SK-N-SH (cell line): ENCODE measurements at regions not wholly inside any gene's neighbourhood (a gene's known extent, or its start where the extent isn't known, plus 50 kb on each side); places are given as distances from the start of the nearest gene placed in this dataset.

Experiments used
- CTCF ChIA-PET: fragments of 300-600, 350-600 bp; formaldehyde crosslinking; extraction: SDS; loops from one replicate; lab custom pipeline; 2021; lab: Yijun Ruan, JAX
- POLR2A ChIA-PET: fragments of 350-600 bp; sonication (Branson Sonifier 250); formaldehyde crosslinking; extraction: SDS; loops from one replicate; lab custom pipeline; 2020; ENCODE audit warnings: antibody characterized with exemption, inconsistent platforms; lab: Yijun Ruan, JAX
- DNase-seq: peaks from one replicate; pipeline ENCODE4 v3.0.0; 2012
- H2AFZ ChIP-seq: fragments of 200-600 bp; sonication (generic); 2 replicates; pipeline ENCODE4 v1.8.1; 2016; ENCODE audit warnings: antibody characterized with exemption, mild to moderate bottlenecking, low read depth
- H3F3A ChIP-seq: fragments of 200-600 bp; sonication (generic); replicated peaks from 2 replicates; pipeline ENCODE3; 2016; ENCODE audit warnings: antibody characterized with exemption, mild to moderate bottlenecking; ENCODE audit not compliant: insufficient read depth
- H3K27ac ChIP-seq, 2 experiments: fragments of 200-500 bp in 1 of 2; fragments of 200-600 bp in 1 of 2; sonication (Bioruptor generic) in 1 of 2; sonication (generic), shearing (Covaris generic) in 1 of 2; 2 replicates each; pipeline versions ENCODE4 v1.5.1 to v1.6.1; 2014 to 2016; ENCODE audit warnings: low read depth in 2 of 2, inconsistent platforms in 1 of 2, low read length in 1 of 2, mild to moderate bottlenecking in 1 of 2, mixed read lengths in 1 of 2
- H3K27me3 ChIP-seq: fragments of 200-600 bp; sonication (generic), shearing (Covaris generic); 2 replicates; pipeline ENCODE4 v1.6.1; 2016; ENCODE audit warnings: mixed run types; ENCODE audit not compliant: insufficient read depth
- H3K36me3 ChIP-seq, 2 experiments: fragments of 200-500 bp in 1 of 2; fragments of 200-600 bp in 1 of 2; sonication (Bioruptor generic) in 1 of 2; sonication (generic) in 1 of 2; replicated peaks in 1 of 2; 2 replicates each; pipeline versions ENCODE3 to v1.5.1; 2014 to 2016; ENCODE audit warnings: low read length in 1 of 2, mild to moderate bottlenecking in 1 of 2; ENCODE audit not compliant: insufficient read depth in 2 of 2, control insufficient read depth in 1 of 2
- H3K4me1 ChIP-seq, 2 experiments: fragments of 200-500 bp in 1 of 2; fragments of 200-600 bp in 1 of 2; sonication (Bioruptor generic) in 1 of 2; sonication (generic), shearing (Covaris generic) in 1 of 2; 2 replicates each; pipeline versions ENCODE4 v1.5.1 to v1.6.1; 2014 to 2016; ENCODE audit warnings: low read depth in 1 of 2, low read length in 1 of 2, mixed run types in 1 of 2; ENCODE audit not compliant: insufficient read depth in 2 of 2, control insufficient read depth in 1 of 2
- H3K4me2 ChIP-seq: fragments of 200-600 bp; sonication (generic), shearing (Covaris generic); 2 replicates; pipeline ENCODE4 v1.6.1; 2017; ENCODE audit warnings: mixed run types
- H3K4me3 ChIP-seq, 2 experiments: fragments of 200-500 bp in 1 of 2; fragments of 200-600 bp in 1 of 2; sonication (Bioruptor generic) in 1 of 2; sonication (generic), shearing (Covaris generic) in 1 of 2; 2 replicates each; pipeline versions ENCODE4 v1.5.1 to v1.8.1; 2014 to 2016; ENCODE audit warnings: low read depth in 2 of 2, inconsistent platforms in 1 of 2, low read length in 1 of 2, mild to moderate bottlenecking in 1 of 2, mixed read lengths in 1 of 2, moderate library complexity in 1 of 2
- H3K79me2 ChIP-seq: fragments of 200-600 bp; sonication (generic); 2 replicates; pipeline ENCODE4 v1.8.1; 2017; ENCODE audit warnings: mild to moderate bottlenecking; ENCODE audit not compliant: insufficient read depth
- H3K9ac ChIP-seq: fragments of 200-600 bp; sonication (generic); 2 replicates; pipeline ENCODE4 v1.6.1; 2017; ENCODE audit warnings: mixed run types
- H3K9me2 ChIP-seq: fragments of 200-600 bp; sonication (generic); 2 replicates; pipeline ENCODE4 v1.6.1; 2017; ENCODE audit warnings: mixed run types
- H3K9me3 ChIP-seq: fragments of 200-600 bp; sonication (generic); 2 replicates; pipeline ENCODE4 v1.6.1; 2017; ENCODE audit warnings: mixed run types, mild to moderate bottlenecking, moderate library complexity
- H4K20me1 ChIP-seq: fragments of 200-600 bp; sonication (generic); 2 replicates; pipeline ENCODE4 v1.6.1; 2017; ENCODE audit warnings: mild to moderate bottlenecking, mixed run types; ENCODE audit not compliant: insufficient read depth
- CTCF ChIP-seq: fragments of 200-600 bp; sonication (generic); IDR thresholded peaks from 2 replicates; pipeline ENCODE4 v1.6.1; 2017; ENCODE audit warnings: antibody characterized with exemption, mild to moderate bottlenecking, moderate library complexity
- ELF1 ChIP-seq: IDR thresholded peaks from 2 replicates; pipeline ENCODE4 v1.4.0; 2012
- IRF3 ChIP-seq: fragments of 150-350 bp; IDR thresholded peaks from 2 replicates; pipeline ENCODE4 v1.6.1; 2016; ENCODE audit warnings: mild to moderate bottlenecking, low read depth, low read length
- MXI1 ChIP-seq: IDR thresholded peaks from 2 replicates; pipeline ENCODE4 v1.6.1; 2012; ENCODE audit warnings: mild to moderate bottlenecking, low read depth, low read length, improper control_type of control experiment
- NRF1 ChIP-seq: IDR thresholded peaks from 2 replicates; pipeline ENCODE4 v1.6.1; 2012; ENCODE audit warnings: low read depth, mild to moderate bottlenecking, low read length
- RCOR1 ChIP-seq: fragments of 150-350 bp; IDR thresholded peaks from 2 replicates; pipeline ENCODE4 v1.6.1; 2017; ENCODE audit warnings: antibody characterized with exemption, low read length
- RFX5 ChIP-seq: IDR thresholded peaks from 2 replicates; pipeline ENCODE4 v1.6.1; 2012; ENCODE audit warnings: mild to moderate bottlenecking, improper control_type of control experiment, low read length
- RXRA ChIP-seq: IDR thresholded peaks from 2 replicates; pipeline ENCODE4 v1.4.0; 2012; ENCODE audit warnings: low read depth, mild to moderate bottlenecking, borderline replicate concordance
- SIN3A ChIP-seq: IDR thresholded peaks from 2 replicates; pipeline ENCODE4 v1.6.1; 2012; ENCODE audit warnings: low read depth, mild to moderate bottlenecking, low read length, moderate library complexity, borderline replicate concordance
- SMC3 ChIP-seq: IDR thresholded peaks from 2 replicates; pipeline ENCODE4 v1.6.1; 2012; ENCODE audit warnings: low read depth, low read length, improper control_type of control experiment
- TCF12 ChIP-seq: IDR thresholded peaks from 2 replicates; pipeline ENCODE4 v1.4.0; 2012
- USF1 ChIP-seq: IDR thresholded peaks from 2 replicates; pipeline ENCODE4 v1.4.0; 2012; ENCODE audit warnings: low read depth, borderline replicate concordance
- WGBS: methylation state at CpG from one replicate; pipeline ENCODE4 v1.1.6; 2017; ENCODE audit warnings: low lambda C conversion rate; 5-methylcytosine and 5-hydroxymethylcytosine counted together

- POLR2A ChIA-PET: no interaction called here
Observed at GRCh38 chr3:78495301-78495700, 1272.5 kb downstream of the ROBO1 start.

GRCh38 chr3:78496501-78496900, 1271.3 kb downstream of the ROBO1 start:
- DNase-seq: no peak
- Histone ChIP-seq H3K4me2 (no peak overlapping the region), H3K27me3 (no peaks in the 10 kb centered on the region), H3K9me3 (no peaks in the 10 kb centered on the region), H3K9me2 (no peaks in the 10 kb centered on the region), H3K4me3 (no peak overlapping the region), H3K79me2 (no peaks in the 10 kb centered on the region), H3F3A (no peaks in the 10 kb centered on the region), H3K9ac (no peak overlapping the region), H3K27ac (no peak overlapping the region), H2AFZ (no peak overlapping the region), H3K4me1 (peaks cover 0 to 9% of the 10 kb centered on the region in 2 experiments; a peak in 3 of 4 replicates), H3K36me3 (no peaks in the 10 kb centered on the region), H4K20me1 (no peaks in the 10 kb centered on the region)
- ChIA-PET POLR2A (no interaction called here), CTCF (interaction anchor here (1.0 to 1.5 kb wide), 3 partner anchors 149 to 151 kb away, joined by 3 to 5 read pairs (median 3); no protein-coding TSS in a partner anchor)
- 66% methylated on average over 5 of the region's 5 CpGs for WGBS
- TF ChIP-seq IRF3 (no peak), USF1 (no peak), RCOR1 (no peak), SIN3A (no peak), TCF12 (no peak), SMC3 (no peak), ELF1 (no peak), NRF1 (no peak)
- TF ChIP-seq, all 33 proteins: peak for 0

More at GRCh38 chr3:78495301-78495700, 1272.5 kb downstream of the ROBO1 start:
- TF ChIP-seq RXRA: no peak
- TF ChIP-seq RFX5: no peak
- no peak for TF ChIP-seq MXI1
- no peak for TF ChIP-seq CTCF
- H3K9ac ChIP-seq: no peak overlapping the region
- H4K20me1 ChIP-seq: no peaks in the 10 kb centered on the region
- H3K27ac ChIP-seq: no peak overlapping the region
- CTCF ChIA-PET: interaction anchor here (1.5 to 1.9 kb wide), 2 partner anchors 19 to 150 kb away, joined by 5 read pairs; no protein-coding TSS in a partner anchor
- H3K79me2 ChIP-seq: no peaks in the 10 kb centered on the region
- H3K27me3 ChIP-seq: no peaks in the 10 kb centered on the region
- H2AFZ ChIP-seq: no peak overlapping the region
- no peak for DNase-seq
- H3K9me3 ChIP-seq: no peaks in the 10 kb centered on the region
- no peaks in the 10 kb centered on the region for H3F3A ChIP-seq
- no peaks in the 10 kb centered on the region for H3K9me2 ChIP-seq
- no peak overlapping the region for H3K4me3 ChIP-seq
- WGBS: 25% methylated on average over 1 of the region's 1 CpG
- no peak overlapping the region for H3K4me2 ChIP-seq
- no peaks in the 10 kb centered on the region for H3K36me3 ChIP-seq
- peaks cover 0 to 9% of the 10 kb centered on the region in 2 experiments; a peak in 3 of 4 replicates for H3K4me1 ChIP-seq
